ENCODE measurements at regions not wholly inside any gene's neighbourhood (a gene's known extent, or its start where the extent isn't known, plus 50 kb on each side); places are given as distances from the start of the nearest gene placed in this dataset.

DNA sequence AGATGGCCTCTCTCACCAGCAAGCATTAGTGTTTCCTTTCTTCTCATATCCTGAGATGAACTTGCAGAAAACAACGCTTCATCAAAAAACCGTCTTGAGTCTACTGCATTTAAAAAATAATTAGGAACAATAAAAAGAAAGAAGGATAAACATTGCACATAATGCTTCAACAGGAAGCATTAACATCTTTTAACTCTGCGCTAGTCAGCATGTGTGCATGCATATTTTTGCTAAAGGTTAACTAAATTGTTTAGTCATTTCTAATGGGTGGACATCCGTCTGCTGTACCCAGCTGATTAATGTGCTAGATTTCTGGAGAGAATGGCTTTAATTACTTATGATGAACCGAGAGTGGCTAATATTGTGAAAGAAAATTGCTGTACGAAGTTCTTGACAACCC is 349.3 kb downstream of the SOX4 start:
- no peak for TF ChIP-seq EGR1 (IDR thresholded peaks at IDR 0.05; ENCODE audit: low read depth in 2 of 2)
- TF ChIP-seq, protein P1, sequence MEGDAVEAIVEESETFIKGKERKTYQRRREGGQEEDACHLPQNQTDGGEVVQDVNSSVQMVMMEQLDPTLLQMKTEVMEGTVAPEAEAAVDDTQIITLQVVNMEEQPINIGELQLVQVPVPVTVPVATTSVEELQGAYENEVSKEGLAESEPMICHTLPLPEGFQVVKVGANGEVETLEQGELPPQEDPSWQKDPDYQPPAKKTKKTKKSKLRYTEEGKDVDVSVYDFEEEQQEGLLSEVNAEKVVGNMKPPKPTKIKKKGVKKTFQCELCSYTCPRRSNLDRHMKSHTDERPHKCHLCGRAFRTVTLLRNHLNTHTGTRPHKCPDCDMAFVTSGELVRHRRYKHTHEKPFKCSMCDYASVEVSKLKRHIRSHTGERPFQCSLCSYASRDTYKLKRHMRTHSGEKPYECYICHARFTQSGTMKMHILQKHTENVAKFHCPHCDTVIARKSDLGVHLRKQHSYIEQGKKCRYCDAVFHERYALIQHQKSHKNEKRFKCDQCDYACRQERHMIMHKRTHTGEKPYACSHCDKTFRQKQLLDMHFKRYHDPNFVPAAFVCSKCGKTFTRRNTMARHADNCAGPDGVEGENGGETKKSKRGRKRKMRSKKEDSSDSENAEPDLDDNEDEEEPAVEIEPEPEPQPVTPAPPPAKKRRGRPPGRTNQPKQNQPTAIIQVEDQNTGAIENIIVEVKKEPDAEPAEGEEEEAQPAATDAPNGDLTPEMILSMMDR (IDR thresholded peaks at IDR 0.05; ENCODE audit: low read depth, low read length, missing input control) = no peak
- no peak for TF ChIP-seq JUND (IDR thresholded peaks at IDR 0.05)
- TF ChIP-seq RAD21 (IDR thresholded peaks at IDR 0.05) = no peak
- TF ChIP-seq SP1 (IDR thresholded peaks at IDR 0.05) = no peak
- TF ChIP-seq YY1 (IDR thresholded peaks at IDR 0.05) = no peak
- TF ChIP-seq, protein P2, sequence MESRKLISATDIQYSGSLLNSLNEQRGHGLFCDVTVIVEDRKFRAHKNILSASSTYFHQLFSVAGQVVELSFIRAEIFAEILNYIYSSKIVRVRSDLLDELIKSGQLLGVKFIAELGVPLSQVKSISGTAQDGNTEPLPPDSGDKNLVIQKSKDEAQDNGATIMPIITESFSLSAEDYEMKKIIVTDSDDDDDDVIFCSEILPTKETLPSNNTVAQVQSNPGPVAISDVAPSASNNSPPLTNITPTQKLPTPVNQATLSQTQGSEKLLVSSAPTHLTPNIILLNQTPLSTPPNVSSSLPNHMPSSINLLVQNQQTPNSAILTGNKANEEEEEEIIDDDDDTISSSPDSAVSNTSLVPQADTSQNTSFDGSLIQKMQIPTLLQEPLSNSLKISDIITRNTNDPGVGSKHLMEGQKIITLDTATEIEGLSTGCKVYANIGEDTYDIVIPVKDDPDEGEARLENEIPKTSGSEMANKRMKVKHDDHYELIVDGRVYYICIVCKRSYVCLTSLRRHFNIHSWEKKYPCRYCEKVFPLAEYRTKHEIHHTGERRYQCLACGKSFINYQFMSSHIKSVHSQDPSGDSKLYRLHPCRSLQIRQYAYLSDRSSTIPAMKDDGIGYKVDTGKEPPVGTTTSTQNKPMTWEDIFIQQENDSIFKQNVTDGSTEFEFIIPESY (IDR thresholded peaks at IDR 0.05) = no peak
- TF ChIP-seq, protein P3, sequence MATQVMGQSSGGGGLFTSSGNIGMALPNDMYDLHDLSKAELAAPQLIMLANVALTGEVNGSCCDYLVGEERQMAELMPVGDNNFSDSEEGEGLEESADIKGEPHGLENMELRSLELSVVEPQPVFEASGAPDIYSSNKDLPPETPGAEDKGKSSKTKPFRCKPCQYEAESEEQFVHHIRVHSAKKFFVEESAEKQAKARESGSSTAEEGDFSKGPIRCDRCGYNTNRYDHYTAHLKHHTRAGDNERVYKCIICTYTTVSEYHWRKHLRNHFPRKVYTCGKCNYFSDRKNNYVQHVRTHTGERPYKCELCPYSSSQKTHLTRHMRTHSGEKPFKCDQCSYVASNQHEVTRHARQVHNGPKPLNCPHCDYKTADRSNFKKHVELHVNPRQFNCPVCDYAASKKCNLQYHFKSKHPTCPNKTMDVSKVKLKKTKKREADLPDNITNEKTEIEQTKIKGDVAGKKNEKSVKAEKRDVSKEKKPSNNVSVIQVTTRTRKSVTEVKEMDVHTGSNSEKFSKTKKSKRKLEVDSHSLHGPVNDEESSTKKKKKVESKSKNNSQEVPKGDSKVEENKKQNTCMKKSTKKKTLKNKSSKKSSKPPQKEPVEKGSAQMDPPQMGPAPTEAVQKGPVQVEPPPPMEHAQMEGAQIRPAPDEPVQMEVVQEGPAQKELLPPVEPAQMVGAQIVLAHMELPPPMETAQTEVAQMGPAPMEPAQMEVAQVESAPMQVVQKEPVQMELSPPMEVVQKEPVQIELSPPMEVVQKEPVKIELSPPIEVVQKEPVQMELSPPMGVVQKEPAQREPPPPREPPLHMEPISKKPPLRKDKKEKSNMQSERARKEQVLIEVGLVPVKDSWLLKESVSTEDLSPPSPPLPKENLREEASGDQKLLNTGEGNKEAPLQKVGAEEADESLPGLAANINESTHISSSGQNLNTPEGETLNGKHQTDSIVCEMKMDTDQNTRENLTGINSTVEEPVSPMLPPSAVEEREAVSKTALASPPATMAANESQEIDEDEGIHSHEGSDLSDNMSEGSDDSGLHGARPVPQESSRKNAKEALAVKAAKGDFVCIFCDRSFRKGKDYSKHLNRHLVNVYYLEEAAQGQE (IDR thresholded peaks at IDR 0.05) = no peak
- TF ChIP-seq, protein P4, sequence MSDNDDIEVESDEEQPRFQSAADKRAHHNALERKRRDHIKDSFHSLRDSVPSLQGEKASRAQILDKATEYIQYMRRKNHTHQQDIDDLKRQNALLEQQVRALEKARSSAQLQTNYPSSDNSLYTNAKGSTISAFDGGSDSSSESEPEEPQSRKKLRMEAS (IDR thresholded peaks at IDR 0.05) = no peak
- TF ChIP-seq GABPA (IDR thresholded peaks at IDR 0.05 in 1 of 2, conservative IDR thresholded peaks at IDR 0.05 in 1 of 2) = no peak
- TF ChIP-seq, protein P5, sequence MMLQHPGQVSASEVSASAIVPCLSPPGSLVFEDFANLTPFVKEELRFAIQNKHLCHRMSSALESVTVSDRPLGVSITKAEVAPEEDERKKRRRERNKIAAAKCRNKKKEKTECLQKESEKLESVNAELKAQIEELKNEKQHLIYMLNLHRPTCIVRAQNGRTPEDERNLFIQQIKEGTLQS (IDR thresholded peaks at IDR 0.05) = no peak
- no peak for TF ChIP-seq HNF4G (IDR thresholded peaks at IDR 0.05)
- TF ChIP-seq TAF1 (conservative IDR thresholded peaks at IDR 0.05) = no peak
- no peak for TF ChIP-seq RXRA (IDR thresholded peaks at IDR 0.05)
